H9 (cell line): ENCODE measurements at regions not wholly inside any gene's neighbourhood (a gene's known extent, or its start where the extent isn't known, plus 50 kb on each side); places are given as distances from the start of the nearest gene placed in this dataset.

ENCODE experiments used
- DNase-seq: peaks from one replicate; pipeline ENCODE4 v3.0.0-alpha.2; 2017
- H2AFZ ChIP-seq: one replicate; pipeline ENCODE4 v1.6.1; 2013; ENCODE audit warnings: mild to moderate bottlenecking, low read length, control low read depth, moderate library complexity
- H2AK5ac ChIP-seq: 2 replicates; pipeline ENCODE4 v1.6.1; 2013; ENCODE audit warnings: low read length, control low read depth, mixed read lengths; ENCODE audit not compliant: insufficient read length
- H2BK120ac ChIP-seq: one replicate; pipeline ENCODE4 v1.6.1; 2013; ENCODE audit warnings: low read depth, mild to moderate bottlenecking, low read length, control low read depth, inconsistent platforms; ENCODE audit not compliant: poor library complexity, severe bottlenecking
- H2BK12ac ChIP-seq: 2 replicates; pipeline ENCODE4 v1.6.1; 2013; ENCODE audit warnings: low read length, control low read depth, mixed read lengths, low read depth; ENCODE audit not compliant: insufficient read length
- H2BK15ac ChIP-seq: 2 replicates; pipeline ENCODE4 v1.6.1; 2013; ENCODE audit warnings: low read depth, low read length, control low read depth
- H2BK20ac ChIP-seq: one replicate; pipeline ENCODE4 v1.6.1; 2013; ENCODE audit warnings: low read depth, mild to moderate bottlenecking, low read length, control low read depth, inconsistent platforms; ENCODE audit not compliant: poor library complexity, severe bottlenecking
- H2BK5ac ChIP-seq: 2 replicates; pipeline ENCODE4 v1.6.1; 2013; ENCODE audit warnings: low read length, control low read depth, mixed read lengths; ENCODE audit not compliant: insufficient read length
- H3K14ac ChIP-seq: 2 replicates; pipeline ENCODE4 v1.6.1; 2013; ENCODE audit warnings: low read length, control low read depth; ENCODE audit not compliant: insufficient read depth
- H3K18ac ChIP-seq: 2 replicates; pipeline ENCODE4 v1.6.1; 2013; ENCODE audit warnings: low read depth, mild to moderate bottlenecking, mixed read lengths, low read length, control low read depth; ENCODE audit not compliant: insufficient read length
- H3K23ac ChIP-seq: 2 replicates; pipeline ENCODE4 v1.6.1; 2013; ENCODE audit warnings: low read length, control low read depth, mixed read lengths, low read depth; ENCODE audit not compliant: insufficient read length
- H3K23me2 ChIP-seq: 2 replicates; pipeline ENCODE4 v1.6.1; 2013; ENCODE audit warnings: low read depth, mild to moderate bottlenecking, mixed read lengths, low read length, control low read depth; ENCODE audit not compliant: insufficient read length, poor library complexity, severe bottlenecking
- H3K27ac ChIP-seq: 2 replicates; pipeline ENCODE4 v1.5.1; 2013; ENCODE audit warnings: low read length, control low read depth, mixed read lengths, low read depth; ENCODE audit not compliant: insufficient read length
- H3K27me3 ChIP-seq: 2 replicates; pipeline ENCODE4 v1.6.1; 2013; ENCODE audit warnings: low read length, control low read depth, inconsistent platforms; ENCODE audit not compliant: insufficient read depth
- H3K4ac ChIP-seq: 2 replicates; pipeline ENCODE4 v1.6.1; 2013; ENCODE audit warnings: low read depth, mild to moderate bottlenecking, control low read depth, inconsistent platforms, low read length, moderate library complexity
- H3K4me1 ChIP-seq: 2 replicates; pipeline ENCODE4 v1.6.1; 2013; ENCODE audit warnings: low read length, control low read depth, inconsistent platforms; ENCODE audit not compliant: insufficient read depth
- H3K4me2 ChIP-seq: 2 replicates; pipeline ENCODE4 v1.6.1; 2013; ENCODE audit warnings: low read length, control low read depth, mixed read lengths; ENCODE audit not compliant: insufficient read length, insufficient read depth
- H3K56ac ChIP-seq: 2 replicates; pipeline ENCODE4 v1.6.1; 2013; ENCODE audit warnings: low read depth, mild to moderate bottlenecking, mixed read lengths, low read length, control low read depth; ENCODE audit not compliant: insufficient read length
- H3K79me1 ChIP-seq: 2 replicates; pipeline ENCODE4 v1.6.1; 2013; ENCODE audit warnings: low read depth, mild to moderate bottlenecking, moderate library complexity, low read length, control low read depth, inconsistent platforms; ENCODE audit not compliant: insufficient read depth, poor library complexity, severe bottlenecking
- H3K79me2 ChIP-seq: 2 replicates; pipeline ENCODE4 v1.6.1; 2013; ENCODE audit warnings: low read length, control low read depth, inconsistent platforms; ENCODE audit not compliant: insufficient read depth
- H3K9ac ChIP-seq: 2 replicates; pipeline ENCODE4 v1.6.1; 2013; ENCODE audit warnings: low read length, control low read depth, mixed read lengths; ENCODE audit not compliant: insufficient read length; ENCODE audit errors: extremely low read depth
- H3K9me3 ChIP-seq: one replicate; pipeline ENCODE4 v1.6.1; 2013; ENCODE audit warnings: low read depth, low read length, inconsistent platforms; ENCODE audit not compliant: control insufficient read depth
- H3T11ph ChIP-seq: one replicate; pipeline ENCODE4 v1.6.1; 2013; ENCODE audit warnings: mild to moderate bottlenecking, low read length, control low read depth, inconsistent platforms
- H4K20me1 ChIP-seq: one replicate; pipeline ENCODE4 v1.6.1; 2013; ENCODE audit not compliant: control insufficient read depth, insufficient read length, insufficient read depth
- H4K5ac ChIP-seq: 2 replicates; pipeline ENCODE4 v1.6.1; 2013; ENCODE audit warnings: low read depth, mild to moderate bottlenecking, mixed read lengths, low read length, control low read depth; ENCODE audit not compliant: insufficient read length
- H4K8ac ChIP-seq: replicated peaks from 2 replicates; pipeline ENCODE4 v1.6.1; 2013; ENCODE audit warnings: low read length, control low read depth, mixed read lengths, low read depth; ENCODE audit not compliant: insufficient read length
- H4K91ac ChIP-seq: 2 replicates; pipeline ENCODE4 v1.6.1; 2013; ENCODE audit warnings: low read depth, mild to moderate bottlenecking, moderate library complexity, mixed read lengths, low read length, control low read depth; ENCODE audit not compliant: insufficient read length
- H3K27ac Mint-ChIP-seq, 3 experiments: 2 replicates in 2 of 3; 3 replicates in 1 of 3; pipeline ENCODE4 v1.8.0; 2020 to 2021; ENCODE audit warnings: mixed read lengths in 3 of 3, mild to moderate bottlenecking in 1 of 3, moderate library complexity in 1 of 3
- H3K27me3 Mint-ChIP-seq: 2 replicates; pipeline ENCODE4 v1.8.0; 2021; ENCODE audit warnings: low read depth, mild to moderate bottlenecking, moderate library complexity, mixed read lengths
- H3K36me3 Mint-ChIP-seq, 3 experiments: 2 replicates in 2 of 3; 3 replicates in 1 of 3; pipeline ENCODE4 v1.8.0; 2020 to 2021; ENCODE audit warnings: low read depth in 3 of 3, mixed read lengths in 3 of 3; ENCODE audit not compliant: insufficient read depth in 1 of 3
- H3K4me1 Mint-ChIP-seq, 2 experiments: 2 replicates each; pipeline ENCODE4 v1.8.0; 2020; ENCODE audit warnings: mixed read lengths in 2 of 2
- H3K4me3 Mint-ChIP-seq, 2 experiments: 2 replicates in 1 of 2; 3 replicates in 1 of 2; pipeline ENCODE4 v1.8.0; 2020 to 2021; ENCODE audit warnings: mild to moderate bottlenecking in 2 of 2, mixed read lengths in 2 of 2, moderate library complexity in 1 of 2
- H3K9me3 Mint-ChIP-seq, 2 experiments: 2 replicates in 1 of 2; 3 replicates in 1 of 2; pipeline ENCODE4 v1.8.0; 2020; ENCODE audit warnings: mild to moderate bottlenecking in 2 of 2, mixed read lengths in 2 of 2, moderate library complexity in 1 of 2
- WGBS: extraction: QIAGEN DNeasy Blood & Tissue Kit; methylation state at CpG from one replicate; pipeline ENCODE4 v1.1.7; 2013; ENCODE audit warnings: missing lambda C conversion rate, low lambda C conversion rate, mixed read lengths; ENCODE audit not compliant: insufficient read length; ENCODE audit errors: extremely low coverage; 5-methylcytosine and 5-hydroxymethylcytosine counted together
- TF ChIP-seq, protein P1 (sequence below): fragments of 200-600 bp; sonication (generic); conservative IDR thresholded peaks from 3 replicates; pipeline ENCODE4 v1.8.0; 2021; ENCODE audit warnings: antibody characterized with exemption, mild to moderate bottlenecking

GRCh38 chr4:96248225-96248624, 408.3 kb downstream of the PDHA2 start:
- Histone ChIP-seq H2AK5ac (no peak overlapping the region), H2BK20ac (no peak overlapping the region), H3K56ac (no peak overlapping the region), H2BK15ac (no peak overlapping the region), H3K23me2 (no peaks in the 10 kb centered on the region), H3K79me1 (no peaks in the 10 kb centered on the region), H3K27me3 (no peaks in the 10 kb centered on the region), H3K23ac (no peak overlapping the region), H3K9ac (no peak overlapping the region), H3K79me2 (no peaks in the 10 kb centered on the region), H3K14ac (no peak overlapping the region), H3K4me1 (no peaks in the 10 kb centered on the region), H3K4ac (no peak overlapping the region), H3K18ac (no peak overlapping the region), H2BK5ac (no peak overlapping the region), H4K8ac (no peak overlapping the region), H3K4me2 (no peak overlapping the region), H3T11ph (no peak overlapping the region), H3K9me3 (no peaks in the 10 kb centered on the region), H3K27ac (no peak overlapping the region), H4K91ac (no peak overlapping the region), H4K20me1 (no peaks in the 10 kb centered on the region), H2AFZ (no peak overlapping the region), H4K5ac (no peak overlapping the region), H2BK12ac (no peak overlapping the region), H2BK120ac (no peak overlapping the region)
- no peaks in the 10 kb centered on the region for H3K4me1 Mint-ChIP-seq
- no peak overlapping the region for H3K4me3 Mint-ChIP-seq
- DNase-seq: no peak
- TF ChIP-seq, protein P1, sequence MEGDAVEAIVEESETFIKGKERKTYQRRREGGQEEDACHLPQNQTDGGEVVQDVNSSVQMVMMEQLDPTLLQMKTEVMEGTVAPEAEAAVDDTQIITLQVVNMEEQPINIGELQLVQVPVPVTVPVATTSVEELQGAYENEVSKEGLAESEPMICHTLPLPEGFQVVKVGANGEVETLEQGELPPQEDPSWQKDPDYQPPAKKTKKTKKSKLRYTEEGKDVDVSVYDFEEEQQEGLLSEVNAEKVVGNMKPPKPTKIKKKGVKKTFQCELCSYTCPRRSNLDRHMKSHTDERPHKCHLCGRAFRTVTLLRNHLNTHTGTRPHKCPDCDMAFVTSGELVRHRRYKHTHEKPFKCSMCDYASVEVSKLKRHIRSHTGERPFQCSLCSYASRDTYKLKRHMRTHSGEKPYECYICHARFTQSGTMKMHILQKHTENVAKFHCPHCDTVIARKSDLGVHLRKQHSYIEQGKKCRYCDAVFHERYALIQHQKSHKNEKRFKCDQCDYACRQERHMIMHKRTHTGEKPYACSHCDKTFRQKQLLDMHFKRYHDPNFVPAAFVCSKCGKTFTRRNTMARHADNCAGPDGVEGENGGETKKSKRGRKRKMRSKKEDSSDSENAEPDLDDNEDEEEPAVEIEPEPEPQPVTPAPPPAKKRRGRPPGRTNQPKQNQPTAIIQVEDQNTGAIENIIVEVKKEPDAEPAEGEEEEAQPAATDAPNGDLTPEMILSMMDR: no peak
- no peak overlapping the region for H3K27ac Mint-ChIP-seq
- H3K27me3 Mint-ChIP-seq: no peaks in the 10 kb centered on the region
- WGBS: no CpG with 5 or more reads among the region's 3 CpGs
- H3K9me3 Mint-ChIP-seq: peaks cover 4 to 6% of the 10 kb centered on the region in 2 experiments; a peak in 3 of 5 replicates
- peaks cover 3 to 5% (median 4%) of the 10 kb centered on the region in 3 experiments; a peak in 3 of 7 replicates for H3K36me3 Mint-ChIP-seq
